ENCODE measurements at regions not wholly inside any gene's neighbourhood (a gene's known extent, or its start where the extent isn't known, plus 50 kb on each side); places are given as distances from the start of the nearest gene placed in this dataset.
"Not testable (repeated sequence)": the region's sequence is repeated elsewhere in the genome, so short reads cannot be mapped to it uniquely, and the experiment has no call there.

- not testable (repeated sequence) for DNase-seq
These were observed 125.3 kb downstream of the GOLGA6L4 start for GRCh38 chr15:84360902-84361301.

DNA sequence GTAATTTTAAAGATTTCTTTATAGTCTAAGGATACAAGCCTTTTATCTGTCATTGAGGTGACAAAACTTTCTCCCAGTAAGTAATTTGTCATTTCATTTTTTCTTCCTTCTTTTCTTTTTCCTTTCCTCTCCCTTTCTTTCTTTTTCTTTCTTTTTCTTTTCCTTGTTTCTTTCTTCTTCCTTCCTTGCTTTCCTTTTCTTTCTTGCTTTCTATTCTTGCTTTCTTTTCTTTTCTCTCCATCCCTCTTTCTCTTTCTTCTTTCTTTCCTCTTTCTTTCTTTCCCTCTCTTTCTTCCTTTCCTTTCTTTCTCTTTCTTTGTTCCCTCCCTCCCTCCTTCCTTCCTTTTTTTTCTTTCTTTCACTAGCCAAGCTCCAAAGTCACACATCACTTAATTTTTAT is 148.8 kb downstream of the GOLGA6L4 start:
- not testable (repeated sequence) for DNase-seq

- no peak for DNase-seq
These were observed 151.5 kb downstream of the GOLGA6L4 start for GRCh38 chr15:84387086-84387485.

DNA sequence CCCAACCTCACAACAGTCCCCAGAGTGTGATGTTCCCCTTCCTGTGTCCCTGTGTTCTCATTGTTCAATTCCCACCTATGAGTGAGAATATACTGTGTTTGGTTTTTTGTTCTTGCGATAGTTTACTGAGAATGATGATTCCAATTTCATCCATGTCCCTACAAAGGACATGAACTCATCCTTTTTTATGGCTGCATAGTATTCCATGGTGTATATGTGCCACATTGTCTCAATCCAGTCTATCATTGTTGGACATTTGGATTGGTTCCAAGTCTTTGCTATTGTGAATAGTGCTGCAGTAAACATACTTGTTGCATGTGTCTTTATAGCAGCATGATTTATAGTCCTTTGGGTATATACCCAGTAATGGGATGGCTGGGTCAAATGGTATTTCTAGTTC is 152.6 kb downstream of the GOLGA6L4 start:
- DNase-seq: not testable (repeated sequence)

- DNase-seq: not testable (repeated sequence)
These were observed 153.1 kb downstream of the GOLGA6L4 start for GRCh38 chr15:84388638-84389037.

GRCh38 chr15:84390324-84390723 is 154.8 kb downstream of the GOLGA6L4 start:
- not testable (repeated sequence) for DNase-seq

- no peak for DNase-seq
These were observed 155.6 kb downstream of the GOLGA6L4 start for GRCh38 chr15:84391191-84391590.

DNA sequence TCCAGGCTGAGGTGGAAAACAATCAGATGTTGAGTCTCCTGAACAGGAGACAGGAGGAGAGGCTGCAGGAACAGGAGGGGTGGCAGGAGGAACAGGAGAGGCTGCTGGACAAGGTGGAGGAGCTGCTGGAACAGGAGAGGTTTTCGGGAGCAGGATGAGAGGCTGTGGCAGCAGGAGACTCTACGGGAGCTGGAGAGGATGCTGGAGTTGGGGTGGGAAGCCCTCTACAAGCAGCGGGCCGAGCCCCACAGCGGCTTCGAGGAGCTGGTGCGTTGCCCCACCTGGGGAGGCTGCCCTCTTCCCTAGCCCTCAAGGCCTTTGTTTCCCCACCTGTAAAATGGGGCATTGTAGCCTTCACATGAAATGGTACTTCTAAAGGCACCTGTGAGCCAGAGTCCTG is 156.4 kb downstream of the GOLGA6L4 start:
- DNase-seq: not testable (repeated sequence)

DNA sequence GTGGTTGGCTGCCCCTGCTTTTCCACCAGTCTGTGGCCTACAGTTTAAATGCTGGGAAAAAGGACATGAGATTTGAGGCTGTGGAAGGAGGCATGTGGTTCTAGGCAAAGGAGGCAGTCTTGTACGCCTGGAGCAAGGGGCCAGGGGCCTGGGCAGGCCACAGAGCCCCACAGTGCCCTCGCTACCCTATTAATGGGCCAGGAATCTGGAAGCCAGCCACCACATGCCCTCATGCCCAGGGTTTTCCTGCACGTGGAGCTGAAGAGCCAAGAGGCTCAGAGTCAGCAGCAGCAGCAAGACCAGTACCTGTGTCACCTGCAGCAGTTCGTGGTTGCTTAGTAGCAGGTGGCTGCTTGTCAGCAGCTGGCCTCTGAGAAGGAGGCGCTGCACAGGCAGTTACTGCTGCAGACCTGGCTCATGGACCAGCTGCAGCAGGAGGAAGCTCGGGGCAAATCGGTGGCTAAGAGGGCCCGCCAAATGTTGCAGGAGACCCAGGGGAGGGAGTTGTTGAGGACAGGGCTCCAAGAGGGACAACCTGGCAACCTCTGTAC is 157.9 kb downstream of the GOLGA6L4 start:
- DNase-seq: peak; percentile 30

- not testable (repeated sequence) for DNase-seq
These were observed 158.4 kb downstream of the GOLGA6L4 start for GRCh38 chr15:84393966-84394365.

- DNase-seq: not testable (repeated sequence)
These were observed 159.8 kb downstream of the GOLGA6L4 start for GRCh38 chr15:84395384-84395783.

GRCh38 chr15:84395881-84396280 is 160.3 kb downstream of the GOLGA6L4 start:
- not testable (repeated sequence) for DNase-seq

DNA sequence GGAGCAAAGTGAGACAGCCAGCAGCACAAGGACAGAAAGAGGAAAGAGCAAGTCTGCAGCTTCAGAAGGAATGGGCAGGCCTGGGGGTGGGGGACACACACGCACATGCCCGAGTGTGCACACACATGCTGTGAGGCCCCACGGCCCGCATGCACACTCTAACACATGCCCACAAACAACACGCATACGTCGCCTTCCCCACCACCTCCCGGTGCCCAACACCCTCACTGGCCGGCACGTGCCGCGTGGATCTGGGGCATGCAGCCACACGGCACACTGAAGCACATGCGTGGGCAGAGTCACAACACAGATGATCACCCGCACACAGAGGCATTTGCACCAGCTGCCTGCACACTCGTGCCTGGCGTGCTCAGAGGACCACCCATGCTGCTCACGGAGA is 161.5 kb downstream of the GOLGA6L4 start:
- DNase-seq: not testable (repeated sequence)

GRCh38 chr15:84398087-84398486 is 162.5 kb downstream of the GOLGA6L4 start:
- DNase-seq: not testable (repeated sequence)

- no peak for DNase-seq
These were observed 163.5 kb downstream of the GOLGA6L4 start for GRCh38 chr15:84398763-84399701.

GRCh38 chr15:84400017-84400740 is 164.6 kb downstream of the GOLGA6L4 start:
- DNase-seq: no peak

DNA sequence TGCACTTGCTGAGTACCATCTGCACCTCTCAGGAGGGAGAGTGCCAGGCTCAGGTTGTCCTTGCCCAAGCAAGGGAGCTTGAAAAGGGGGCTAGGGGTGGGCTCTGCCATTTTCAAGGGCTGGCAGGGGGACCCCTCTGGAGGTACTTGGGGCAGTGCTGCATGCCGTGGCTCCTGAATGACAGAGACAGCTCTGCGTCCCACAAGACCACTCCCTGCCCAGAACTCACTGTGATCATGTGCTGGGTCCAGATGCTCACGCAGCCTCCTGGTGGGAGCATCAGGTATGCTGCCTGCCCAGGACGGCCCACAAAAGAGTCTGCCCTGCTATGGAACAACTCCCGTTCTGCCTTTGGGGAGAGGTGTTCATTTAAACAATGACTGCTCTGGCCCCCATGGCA is 165.2 kb downstream of the GOLGA6L4 start:
- no peak for DNase-seq

- DNase-seq: not testable (repeated sequence)
These were observed 165.9 kb downstream of the GOLGA6L4 start for GRCh38 chr15:84401461-84401860.

- not testable (repeated sequence) for DNase-seq
These were observed 166.6 kb downstream of the GOLGA6L4 start for GRCh38 chr15:84401891-84402840.

DNA sequence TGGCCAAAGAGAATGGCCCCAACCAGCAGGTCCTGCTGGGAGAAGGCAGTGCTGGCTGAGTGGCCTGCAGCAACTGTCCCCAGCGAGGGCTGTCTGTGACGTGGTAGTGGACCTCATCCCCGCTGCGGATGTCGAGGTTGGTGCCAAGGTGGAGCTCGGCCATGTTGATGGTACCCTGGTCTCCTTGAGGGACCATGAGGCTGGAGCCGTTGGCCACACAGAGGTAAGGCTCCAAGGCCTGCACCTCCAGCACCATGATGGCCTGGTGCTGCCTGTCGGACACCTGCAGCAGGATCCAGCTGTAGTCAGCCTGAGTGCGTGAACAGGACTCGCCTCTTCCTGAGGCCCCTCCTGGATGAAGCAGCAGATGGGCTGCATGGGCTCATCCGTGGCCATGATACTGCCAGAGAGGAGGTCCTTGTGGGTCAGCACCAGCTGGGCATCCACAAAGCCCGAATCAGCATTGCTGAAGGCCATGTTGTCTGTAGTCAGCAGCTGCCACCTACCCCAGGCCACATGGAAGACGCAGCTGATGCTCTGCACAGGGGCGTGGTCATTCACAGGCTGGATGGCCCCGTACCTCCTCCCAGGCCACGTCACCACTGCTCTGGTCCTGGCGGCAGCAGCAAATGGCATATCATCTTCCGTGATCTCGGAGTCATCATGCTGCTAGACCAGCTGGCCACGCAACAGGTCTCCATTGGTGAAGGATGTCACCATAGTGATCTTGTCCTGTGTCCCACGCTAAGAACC is 167.5 kb downstream of the GOLGA6L4 start:
- no peak for DNase-seq

- DNase-seq: not testable (repeated sequence)
These were observed 173.8 kb downstream of the GOLGA6L4 start for GRCh38 chr15:84409357-84409756.

Measured in NCI-H1105 treated with DMSO at 0.1 percent for 48 hours (cell line).